NT2/D1 (cell line): ENCODE measurements at regions not wholly inside any gene's neighbourhood (a gene's known extent, or its start where the extent isn't known, plus 50 kb on each side); places are given as distances from the start of the nearest gene placed in this dataset.

Experiments used
- SUZ12 ChIP-seq: IDR thresholded peaks from 2 replicates; pipeline ENCODE4 v1.6.1; 2011; ENCODE audit not compliant: insufficient read length, insufficient read depth; ENCODE audit errors: extremely low read depth
- YY1 ChIP-seq: IDR thresholded peaks from 2 replicates; pipeline ENCODE4 v1.6.1; 2011; ENCODE audit not compliant: insufficient read length, insufficient read depth
- ZNF274 ChIP-seq: IDR thresholded peaks from 2 replicates; pipeline ENCODE4 v1.6.1; 2011; ENCODE audit warnings: mild to moderate bottlenecking, low read depth, low read length

DNA sequence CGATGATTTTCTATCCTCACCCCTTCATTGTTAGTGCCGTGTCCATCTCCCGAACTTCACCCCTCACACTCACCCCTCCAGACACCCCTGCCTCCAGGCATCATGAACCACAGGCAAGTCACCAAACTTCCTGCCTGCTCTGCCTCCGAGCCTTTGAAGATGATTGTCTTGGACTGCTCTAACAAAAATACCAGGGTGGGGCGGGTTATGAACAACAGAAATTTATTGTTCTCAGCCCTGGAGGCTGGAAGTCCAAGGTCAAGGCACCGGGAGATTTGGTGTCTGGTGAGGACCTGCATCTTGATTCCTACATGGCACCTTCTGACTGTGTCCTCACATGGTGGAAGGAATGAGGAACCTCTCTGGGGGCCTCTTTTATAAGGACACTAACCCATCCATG, 1508.3 kb downstream of the TBC1D22A start:
- no peak for TF ChIP-seq YY1
- no peak for TF ChIP-seq ZNF274
- TF ChIP-seq SUZ12 = no peak
